ENCODE measurements at regions not wholly inside any gene's neighbourhood (a gene's known extent, or its start where the extent isn't known, plus 50 kb on each side); places are given as distances from the start of the nearest gene placed in this dataset.

DNA sequence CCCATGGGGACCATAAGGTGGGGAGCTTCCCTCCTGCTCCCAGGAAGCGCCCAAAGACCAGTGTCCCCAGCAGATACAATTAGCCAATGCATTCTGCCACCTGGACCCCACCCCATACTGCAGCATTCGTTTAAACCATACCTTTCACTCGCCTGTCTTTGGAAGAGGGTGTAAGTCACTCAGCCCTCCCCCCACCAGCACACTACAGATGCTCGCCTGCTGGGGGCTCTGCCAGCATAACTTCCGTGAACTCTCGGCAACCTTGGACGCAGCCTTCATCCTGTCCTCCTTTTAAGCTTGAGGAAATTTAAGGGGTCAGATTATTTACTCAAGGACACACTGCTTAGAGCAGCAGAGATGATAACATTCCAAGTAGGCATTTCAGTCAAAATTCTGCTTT is 94.4 kb upstream of the NAA20 start:
- peak overlapping the region in 1 of 7 donors; percentile 35 for H3K27ac Mint-ChIP-seq
- H3K9ac ChIP-seq (ENCODE audit: insufficient read depth, low read length, poor library complexity, severe bottlenecking), result no peak overlapping the region
- H3K27me3 Mint-ChIP-seq (ENCODE audit: low read depth in 3 of 3), result peaks cover 0 to 2% (median 1%) of the 10 kb centered on the region in 3 donors
- WGBS (ENCODE audit: insufficient coverage), result 97% methylated on average over 7 of the region's 7 CpGs
- H3K4me3 Mint-ChIP-seq, result no peak overlapping the region
- no peak overlapping the region for H3K4me2 ChIP-seq (replicated peaks; ENCODE audit: extremely low read depth, low read length, poor library complexity, severe bottlenecking)
- no peak overlapping the region for H3K27ac ChIP-seq (ENCODE audit: low read depth in 1 of 2, low read length in 2 of 2)
- peaks cover 0 to 1% (median 0%) of the 10 kb centered on the region in 7 donors for H3K9me3 Mint-ChIP-seq
- H3K4me3 ChIP-seq (replicated peaks in 1 of 3; ENCODE audit: low read depth in 2 of 3, low read length in 3 of 3), result no peak overlapping the region
- no peak overlapping the region for H2AFZ ChIP-seq (ENCODE audit: insufficient read depth, low read depth, low read length, poor library complexity, severe bottlenecking)
- peaks cover 32% of the 10 kb centered on the region for H3K4me1 Mint-ChIP-seq
- H3K27me3 ChIP-seq (ENCODE audit: control insufficient read depth in 2 of 2, insufficient read depth in 2 of 2, low read length in 2 of 2), result no peaks in the 10 kb centered on the region
- H3K79me2 ChIP-seq (ENCODE audit: insufficient read depth, low read length), result no peaks in the 10 kb centered on the region
- intact Hi-C loops (cut with micrococcal nuclease), result no loop called here
- H3K36me3 Mint-ChIP-seq, result peaks cover 0 to 19% of the 10 kb centered on the region in 2 donors
- DNase-seq, result no peak
- TF ChIP-seq, protein P1, sequence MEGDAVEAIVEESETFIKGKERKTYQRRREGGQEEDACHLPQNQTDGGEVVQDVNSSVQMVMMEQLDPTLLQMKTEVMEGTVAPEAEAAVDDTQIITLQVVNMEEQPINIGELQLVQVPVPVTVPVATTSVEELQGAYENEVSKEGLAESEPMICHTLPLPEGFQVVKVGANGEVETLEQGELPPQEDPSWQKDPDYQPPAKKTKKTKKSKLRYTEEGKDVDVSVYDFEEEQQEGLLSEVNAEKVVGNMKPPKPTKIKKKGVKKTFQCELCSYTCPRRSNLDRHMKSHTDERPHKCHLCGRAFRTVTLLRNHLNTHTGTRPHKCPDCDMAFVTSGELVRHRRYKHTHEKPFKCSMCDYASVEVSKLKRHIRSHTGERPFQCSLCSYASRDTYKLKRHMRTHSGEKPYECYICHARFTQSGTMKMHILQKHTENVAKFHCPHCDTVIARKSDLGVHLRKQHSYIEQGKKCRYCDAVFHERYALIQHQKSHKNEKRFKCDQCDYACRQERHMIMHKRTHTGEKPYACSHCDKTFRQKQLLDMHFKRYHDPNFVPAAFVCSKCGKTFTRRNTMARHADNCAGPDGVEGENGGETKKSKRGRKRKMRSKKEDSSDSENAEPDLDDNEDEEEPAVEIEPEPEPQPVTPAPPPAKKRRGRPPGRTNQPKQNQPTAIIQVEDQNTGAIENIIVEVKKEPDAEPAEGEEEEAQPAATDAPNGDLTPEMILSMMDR (IDR thresholded peaks at IDR 0.05), result no peak
- no peaks in the 10 kb centered on the region for H3K36me3 ChIP-seq (replicated peaks in 1 of 2; ENCODE audit: control insufficient read depth in 1 of 2, insufficient read depth in 2 of 2, low read length in 2 of 2)
- H3K4me1 ChIP-seq (ENCODE audit: control insufficient read depth in 1 of 2, insufficient read depth in 2 of 2, low read length in 2 of 2), result peaks cover 36 to 38% of the 10 kb centered on the region in 2 donors
- H4K20me1 ChIP-seq (ENCODE audit: insufficient read depth, low read length), result no peaks in the 10 kb centered on the region
- no peaks in the 10 kb centered on the region for H3K9me3 ChIP-seq (replicated peaks in 1 of 2; ENCODE audit: control insufficient read depth in 1 of 2, insufficient read depth in 1 of 2, low read length in 2 of 2)

DNA sequence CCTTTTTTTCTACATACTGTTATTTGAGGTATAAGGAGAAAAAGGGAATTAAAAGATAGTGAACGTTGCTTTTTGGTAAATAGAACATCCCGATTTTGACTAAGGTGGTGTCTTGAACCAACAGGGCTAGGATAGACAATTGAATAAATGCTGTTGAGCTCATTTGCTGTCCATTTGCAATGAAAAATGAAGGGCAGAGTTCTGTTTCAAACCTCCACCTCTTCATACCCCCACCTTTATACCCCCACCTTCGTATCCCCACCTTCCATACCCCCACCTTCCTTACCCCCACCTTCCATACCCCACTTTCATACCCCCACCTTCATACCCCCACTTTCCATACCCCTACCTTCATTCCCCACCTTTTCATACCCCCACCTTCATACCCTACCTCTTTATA is 93.4 kb upstream of the NAA20 start:
- no peak overlapping the region for H3K4me2 ChIP-seq (replicated peaks; ENCODE audit: extremely low read depth, low read length, poor library complexity, severe bottlenecking)
- H3K36me3 ChIP-seq (replicated peaks in 1 of 2; ENCODE audit: control insufficient read depth in 1 of 2, insufficient read depth in 2 of 2, low read length in 2 of 2), result no peaks in the 10 kb centered on the region
- Mint-ChIP-seq H3K27ac (no peak overlapping the region), H3K36me3 (peaks cover 0 to 19% of the 10 kb centered on the region in 2 donors), H3K27me3 (ENCODE audit: low read depth in 3 of 3) (peaks cover 0 to 1% (median 0%) of the 10 kb centered on the region in 3 donors), H3K4me1 (peaks cover 32% of the 10 kb centered on the region), H3K4me3 (no peak overlapping the region), H3K9me3 (peaks cover 0 to 2% (median 0%) of the 10 kb centered on the region in 7 donors)
- intact Hi-C loops (cut with micrococcal nuclease), result no loop called here
- H3K9me3 ChIP-seq (replicated peaks in 1 of 2; ENCODE audit: control insufficient read depth in 1 of 2, insufficient read depth in 1 of 2, low read length in 2 of 2), result no peaks in the 10 kb centered on the region
- TF ChIP-seq, protein P1 (IDR thresholded peaks at IDR 0.05), result no peak
- H3K27me3 ChIP-seq (ENCODE audit: control insufficient read depth in 2 of 2, insufficient read depth in 2 of 2, low read length in 2 of 2), result no peaks in the 10 kb centered on the region
- no peaks in the 10 kb centered on the region for H4K20me1 ChIP-seq (ENCODE audit: insufficient read depth, low read length)
- H3K79me2 ChIP-seq (ENCODE audit: insufficient read depth, low read length), result no peaks in the 10 kb centered on the region
- no peak for DNase-seq
- peaks cover 36 to 38% of the 10 kb centered on the region in 2 donors for H3K4me1 ChIP-seq (ENCODE audit: control insufficient read depth in 1 of 2, insufficient read depth in 2 of 2, low read length in 2 of 2)
- H2AFZ ChIP-seq (ENCODE audit: insufficient read depth, low read depth, low read length, poor library complexity, severe bottlenecking), result no peak overlapping the region
- no peak overlapping the region for H3K4me3 ChIP-seq (replicated peaks in 1 of 3; ENCODE audit: low read depth in 2 of 3, low read length in 3 of 3)
- WGBS (ENCODE audit: insufficient coverage), result no CpG with 5 or more reads among the region's 3 CpGs
- no peak overlapping the region for H3K27ac ChIP-seq (ENCODE audit: low read depth in 1 of 2, low read length in 2 of 2)
- H3K9ac ChIP-seq (ENCODE audit: insufficient read depth, low read length, poor library complexity, severe bottlenecking), result no peak overlapping the region
